Mesothelial cell of epicardium (in vitro differentiated cells): ENCODE measurements at regions not wholly inside any gene's neighbourhood (a gene's known extent, or its start where the extent isn't known, plus 50 kb on each side); places are given as distances from the start of the nearest gene placed in this dataset.

ENCODE experiments used
- DNase-seq, 2 experiments: peaks; one replicate each; pipeline ENCODE4 v3.0.0; 2021; ENCODE audit warnings: low spot score in 2 of 2; ENCODE audit not compliant: unreplicated experiment in 2 of 2
- H3K27ac Mint-ChIP-seq: 2 replicates; pipeline ENCODE4 v1.8.0; 2021; ENCODE audit warnings: mixed read lengths
- H3K27me3 Mint-ChIP-seq: 2 replicates; pipeline ENCODE4 v1.8.0; 2021; ENCODE audit warnings: low read depth, mixed read lengths
- H3K36me3 Mint-ChIP-seq: 2 replicates; pipeline ENCODE4 v1.8.0; 2021; ENCODE audit warnings: mixed read lengths
- H3K4me1 Mint-ChIP-seq: 2 replicates; pipeline ENCODE4 v1.8.0; 2021; ENCODE audit warnings: mixed read lengths
- H3K4me3 Mint-ChIP-seq: 2 replicates; pipeline ENCODE4 v1.8.0; 2021; ENCODE audit warnings: mild to moderate bottlenecking, moderate library complexity, mixed read lengths
- H3K9me3 Mint-ChIP-seq: 2 replicates; pipeline ENCODE4 v1.8.0; 2021; ENCODE audit warnings: mixed read lengths
- CTCF ChIP-seq: fragments of 200-600 bp; sonication (generic); IDR thresholded peaks from one replicate; pipeline ENCODE4 v1.5.0; 2021; ENCODE audit warnings: antibody characterized with exemption; ENCODE audit not compliant: unreplicated experiment

DNA sequence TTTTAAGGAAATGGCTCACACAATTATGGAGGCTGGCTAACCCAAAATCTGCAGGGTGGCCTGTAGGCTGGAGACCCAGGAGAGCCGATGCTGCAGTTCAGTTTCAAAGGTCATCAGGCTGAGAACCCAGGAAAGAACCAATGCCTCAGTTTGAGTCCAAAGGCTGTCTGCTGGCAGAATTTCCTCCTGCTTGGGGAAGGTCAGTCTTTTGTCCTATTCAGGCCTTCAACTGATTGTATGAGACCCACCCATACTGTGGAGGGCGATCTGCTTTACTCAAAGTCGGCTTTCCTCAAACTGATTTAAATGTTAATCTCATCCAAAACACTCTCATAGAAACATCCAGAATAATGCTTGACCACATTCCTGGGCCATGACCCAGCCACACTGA is 189.7 kb upstream of the CDYL start:
- no peak for DNase-seq
- peaks cover 3% of the 10 kb centered on the region for H3K9me3 Mint-ChIP-seq
- peaks cover 24% of the 10 kb centered on the region for H3K4me1 Mint-ChIP-seq
- H3K27ac Mint-ChIP-seq: no peak overlapping the region
- TF ChIP-seq CTCF: no peak
- no peaks in the 10 kb centered on the region for H3K36me3 Mint-ChIP-seq
- no peaks in the 10 kb centered on the region for H3K27me3 Mint-ChIP-seq
- no peak overlapping the region for H3K4me3 Mint-ChIP-seq

GRCh38 chr6:4585682-4586468 is 190.3 kb upstream of the CDYL start:
- DNase-seq: no peak
- H3K4me1 Mint-ChIP-seq: peaks cover 24% of the 10 kb centered on the region
- H3K36me3 Mint-ChIP-seq: no peaks in the 10 kb centered on the region
- H3K27me3 Mint-ChIP-seq: no peaks in the 10 kb centered on the region
- peaks cover 6% of the 10 kb centered on the region for H3K9me3 Mint-ChIP-seq
- H3K4me3 Mint-ChIP-seq: no peak overlapping the region
- H3K27ac Mint-ChIP-seq: peak overlapping the region; percentile 60
- TF ChIP-seq CTCF: no peak

GRCh38 chr6:4584801-4585200 is 191.4 kb upstream of the CDYL start:
- peaks cover 24% of the 10 kb centered on the region for H3K4me1 Mint-ChIP-seq
- DNase-seq: no peak
- TF ChIP-seq CTCF: no peak
- H3K36me3 Mint-ChIP-seq: no peaks in the 10 kb centered on the region
- H3K27ac Mint-ChIP-seq: no peak overlapping the region
- H3K9me3 Mint-ChIP-seq: peaks cover 11% of the 10 kb centered on the region
- no peak overlapping the region for H3K4me3 Mint-ChIP-seq
- H3K27me3 Mint-ChIP-seq: no peaks in the 10 kb centered on the region

GRCh38 chr6:4582506-4583417 is 193.4 kb upstream of the CDYL start:
- H3K27ac Mint-ChIP-seq: no peak overlapping the region
- no peak for TF ChIP-seq CTCF
- no peaks in the 10 kb centered on the region for H3K27me3 Mint-ChIP-seq
- H3K9me3 Mint-ChIP-seq: peaks cover 15% of the 10 kb centered on the region
- no peak overlapping the region for H3K4me3 Mint-ChIP-seq
- DNase-seq: no peak
- peaks cover 24% of the 10 kb centered on the region for H3K4me1 Mint-ChIP-seq
- no peaks in the 10 kb centered on the region for H3K36me3 Mint-ChIP-seq

GRCh38 chr6:4581468-4582385 is 194.5 kb upstream of the CDYL start:
- no peak overlapping the region for H3K4me3 Mint-ChIP-seq
- peaks cover 22% of the 10 kb centered on the region for H3K4me1 Mint-ChIP-seq
- H3K27me3 Mint-ChIP-seq: no peaks in the 10 kb centered on the region
- no peak for DNase-seq
- H3K9me3 Mint-ChIP-seq: peaks cover 15% of the 10 kb centered on the region
- no peaks in the 10 kb centered on the region for H3K36me3 Mint-ChIP-seq
- no peak overlapping the region for H3K27ac Mint-ChIP-seq
- no peak for TF ChIP-seq CTCF
